HG03139 (cell line): ENCODE measurements at regions not wholly inside any gene's neighbourhood (a gene's known extent, or its start where the extent isn't known, plus 50 kb on each side); places are given as distances from the start of the nearest gene placed in this dataset.

ENCODE experiments used
- ATAC-seq: cut with Tn5 transposase; IDR thresholded peaks from one replicate; pipeline ENCODE4 v1.9.1; 2021; ENCODE audit not compliant: unreplicated experiment

DNA sequence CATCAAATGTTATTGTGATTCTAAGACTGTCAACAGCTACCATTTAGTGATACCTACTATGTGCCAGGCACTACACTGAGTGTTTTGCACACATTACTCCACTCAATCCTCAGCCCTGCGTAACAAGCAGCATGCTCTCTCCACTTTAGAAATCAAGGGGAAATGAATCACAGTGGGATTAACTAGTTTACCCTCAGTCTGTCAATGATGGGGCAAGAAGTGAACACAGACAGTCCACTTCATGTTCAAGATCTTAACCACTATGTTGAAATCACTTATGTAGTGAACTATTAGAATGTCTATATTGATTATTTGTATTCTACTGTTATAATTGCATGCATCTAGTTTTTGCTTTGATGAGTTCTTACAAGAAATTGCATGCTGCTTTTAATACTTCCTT is 165.3 kb downstream of the LTN1 start:
- no peak for ATAC-seq

DNA sequence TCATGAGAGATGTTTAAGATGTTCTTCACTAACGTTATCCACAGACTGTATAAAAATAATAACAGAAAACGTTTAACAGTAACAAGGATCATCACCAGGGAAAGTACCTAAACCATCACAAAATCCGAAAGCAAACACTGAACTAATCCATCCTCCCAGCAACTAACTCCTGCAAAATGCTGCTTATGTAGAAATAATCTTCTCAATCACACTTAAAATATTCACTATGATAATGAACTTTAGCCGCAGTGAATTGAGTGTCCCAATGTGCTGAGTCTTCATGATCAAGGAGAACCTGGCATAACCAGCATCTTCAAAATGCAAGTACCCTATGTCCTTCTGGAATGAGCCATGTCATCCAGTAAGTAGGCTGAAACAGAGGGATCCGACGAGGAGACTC is 166.1 kb downstream of the LTN1 start:
- no peak for ATAC-seq

DNA sequence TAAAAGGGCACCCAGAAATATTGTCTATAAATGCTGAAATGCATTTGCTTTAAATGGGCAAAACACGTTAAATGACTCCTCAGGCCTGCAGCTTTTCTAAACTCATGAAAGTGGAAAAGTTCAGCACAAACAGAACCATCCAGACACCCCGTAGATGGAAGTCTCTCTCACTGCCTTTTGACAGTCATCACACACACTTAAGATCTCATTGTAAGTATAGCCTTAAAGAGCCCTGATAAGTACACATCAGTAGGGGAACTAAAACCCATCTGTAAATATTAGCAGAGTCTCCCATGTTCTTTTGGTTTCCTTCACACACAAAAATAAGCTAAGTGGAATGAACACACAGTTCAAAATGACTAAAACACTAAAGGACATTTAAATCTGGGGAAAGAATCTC is 166.7 kb downstream of the LTN1 start:
- no peak for ATAC-seq

DNA sequence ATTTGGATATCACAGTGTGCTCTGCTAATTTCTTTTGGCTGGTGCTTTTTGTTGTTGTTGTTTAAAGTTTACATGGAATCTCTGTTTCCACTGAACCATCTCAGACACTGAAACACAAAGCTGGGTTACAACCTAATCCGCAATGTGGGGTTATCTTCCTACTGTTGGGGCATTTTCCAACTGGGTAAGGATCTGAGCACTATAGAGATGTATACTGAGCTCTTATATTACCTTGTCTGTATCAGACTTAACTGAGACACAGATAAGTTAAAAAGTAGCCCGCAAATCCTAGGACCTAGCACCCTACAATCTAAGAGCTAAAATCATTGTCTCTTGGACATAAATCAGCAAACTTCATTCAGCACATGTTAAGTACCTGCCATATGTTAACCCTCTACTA is 169.2 kb downstream of the LTN1 start:
- no peak for ATAC-seq

DNA sequence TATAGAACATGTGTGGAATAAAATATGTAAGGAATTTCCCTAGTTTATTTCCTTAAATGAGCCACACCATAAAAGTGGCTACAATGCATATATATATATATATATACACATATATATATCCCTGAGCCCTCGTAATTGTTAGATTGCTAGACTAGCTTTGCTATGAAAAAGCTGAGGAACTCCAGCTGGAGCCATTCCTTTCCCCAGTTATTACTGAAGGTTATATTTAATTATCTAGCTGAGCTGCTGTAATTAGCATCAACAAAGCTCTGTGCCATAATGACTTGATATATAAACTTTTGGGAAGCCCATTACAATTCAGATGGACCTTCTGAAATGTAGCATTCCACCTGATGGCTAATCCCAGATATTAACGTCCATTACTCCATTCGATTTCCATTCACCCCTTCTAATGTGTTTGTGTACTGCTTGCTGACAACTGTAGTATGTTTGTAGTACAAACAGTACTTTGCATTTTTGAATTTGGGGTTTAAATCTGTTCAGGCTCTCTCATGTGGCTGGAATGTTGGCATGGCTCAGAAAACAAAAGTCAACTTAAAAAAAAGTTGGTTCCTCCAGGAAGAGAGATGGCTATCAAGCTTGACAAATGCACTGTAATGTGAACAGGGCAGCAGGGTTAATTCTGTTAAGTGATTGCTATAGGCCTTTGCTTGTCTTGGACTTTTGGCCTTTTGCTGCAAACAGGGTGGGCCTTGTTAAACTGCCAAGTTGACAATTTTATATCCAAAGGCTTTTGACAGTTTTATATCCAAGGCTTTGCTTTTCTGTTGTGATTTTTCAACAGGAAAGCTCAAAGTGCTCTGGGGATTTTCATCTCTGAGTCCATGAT is 170.0 kb downstream of the LTN1 start:
- ATAC-seq = no peak

DNA sequence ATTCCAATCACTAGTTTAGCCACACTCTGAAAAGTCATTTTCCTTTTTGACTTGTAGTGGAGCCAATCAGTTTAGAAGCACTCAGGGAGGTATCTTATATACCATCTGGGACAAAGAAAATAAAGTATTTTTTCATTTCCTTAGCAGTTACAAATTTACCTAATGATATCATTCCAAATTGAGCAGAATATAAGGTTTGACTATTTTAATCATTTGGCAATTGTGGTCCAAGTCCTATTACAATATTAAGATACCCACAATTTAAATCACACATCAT is 170.6 kb downstream of the LTN1 start:
- ATAC-seq = no peak

DNA sequence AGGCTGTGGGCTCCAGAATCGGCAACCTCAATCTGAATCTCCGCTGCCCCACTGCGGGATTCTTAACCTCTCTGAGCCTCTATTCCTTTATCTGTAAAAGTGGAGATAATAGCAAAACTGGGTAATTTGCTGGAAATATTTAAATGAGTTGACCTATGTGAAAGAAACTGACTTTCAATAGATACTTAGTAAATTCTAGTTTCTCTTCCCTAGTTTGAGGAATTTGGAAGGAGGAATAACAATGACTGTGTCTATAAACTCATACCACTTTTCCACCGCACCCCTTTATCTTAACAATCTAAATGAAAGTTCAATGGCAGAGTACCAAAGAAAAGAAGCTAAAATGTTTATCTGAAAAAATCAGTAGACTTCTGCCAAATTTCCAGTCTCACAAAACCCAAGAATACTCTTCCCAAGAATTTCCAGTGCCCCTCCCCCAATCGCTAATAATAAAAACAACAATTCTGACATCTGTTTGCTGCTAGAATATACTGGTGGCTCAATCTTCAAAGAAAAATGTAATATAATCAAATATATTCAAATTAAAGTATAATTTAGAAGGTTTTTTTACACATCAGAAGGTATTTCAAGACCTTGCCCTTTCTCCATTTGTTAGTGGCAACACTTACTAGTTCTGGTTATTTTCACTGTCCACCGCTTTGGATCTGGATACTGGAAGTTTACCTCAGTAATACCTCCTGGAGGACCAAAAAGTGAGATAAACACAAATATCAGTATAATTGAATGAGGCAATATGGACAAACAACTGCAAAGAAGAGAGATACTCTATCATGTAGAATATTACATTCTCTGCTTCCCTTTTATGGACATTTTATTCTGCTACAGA is 171.2 kb downstream of the LTN1 start:
- no peak for ATAC-seq

DNA sequence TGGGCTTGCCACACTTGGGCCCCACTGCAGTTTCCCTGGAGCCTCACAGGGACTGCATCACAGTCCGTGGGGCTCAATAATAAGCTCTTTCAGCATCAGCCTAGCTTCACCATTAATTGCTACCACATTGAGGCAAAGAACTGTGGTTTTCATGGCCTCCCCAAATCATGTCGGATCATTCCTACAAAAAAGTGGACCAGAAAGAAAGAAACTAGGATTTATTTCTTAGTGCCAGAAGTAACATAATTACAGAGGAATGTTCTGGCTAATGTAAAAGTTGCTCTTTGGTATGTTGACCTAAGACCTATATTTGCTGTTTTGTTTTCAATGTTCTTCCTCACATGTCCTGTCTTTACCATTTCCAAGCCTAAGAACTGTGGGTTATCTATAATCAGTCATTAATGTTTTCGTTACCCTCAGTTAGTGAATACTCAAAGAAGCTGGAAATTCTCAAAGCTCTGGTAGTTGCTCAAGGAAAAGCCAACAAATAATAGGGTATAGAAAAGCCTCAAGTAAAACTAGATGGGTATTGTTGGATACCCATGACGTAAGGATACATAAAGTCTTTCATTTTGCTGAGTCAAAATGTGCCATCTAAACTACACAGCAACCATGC is 173.9 kb downstream of the LTN1 start:
- ATAC-seq = no peak

DNA sequence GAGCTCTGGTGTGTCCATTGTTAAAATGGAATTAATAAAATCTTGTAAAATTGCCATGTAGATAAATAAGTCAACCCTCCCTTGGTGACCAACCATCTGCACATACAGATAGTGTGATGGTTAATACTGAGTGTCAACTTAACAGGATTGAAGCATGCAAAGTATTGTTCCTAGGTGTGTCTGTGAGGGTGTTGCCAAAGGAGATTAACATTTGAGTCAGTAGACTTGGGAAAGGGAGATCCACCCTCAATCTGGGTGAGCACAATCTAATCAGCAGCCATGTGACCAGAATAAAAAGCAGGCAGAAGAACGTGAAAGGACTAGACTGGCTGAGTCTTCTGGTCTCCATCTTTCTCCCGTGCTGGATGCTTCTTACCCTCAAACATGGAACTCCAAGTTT is 174.8 kb downstream of the LTN1 start:
- ATAC-seq = no peak

DNA sequence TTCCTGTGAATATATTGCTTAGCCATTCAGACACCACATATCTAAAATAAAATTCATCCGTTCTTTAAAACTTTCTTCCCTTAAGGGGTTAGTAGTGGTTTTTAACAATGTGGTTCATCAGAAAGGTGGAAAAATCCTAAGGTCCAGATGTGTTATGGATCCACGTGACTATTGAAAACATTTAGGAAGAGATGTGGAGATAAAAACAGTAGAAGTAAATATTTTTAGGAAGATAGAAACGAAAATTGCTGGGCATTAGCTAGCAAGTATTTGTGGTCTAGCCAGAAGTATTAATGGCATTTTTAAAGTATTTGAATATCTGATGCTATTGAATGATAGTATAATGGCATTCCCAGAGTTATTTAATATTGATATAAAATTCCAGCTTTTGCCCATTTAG is 180.8 kb downstream of the LTN1 start:
- ATAC-seq = no peak

DNA sequence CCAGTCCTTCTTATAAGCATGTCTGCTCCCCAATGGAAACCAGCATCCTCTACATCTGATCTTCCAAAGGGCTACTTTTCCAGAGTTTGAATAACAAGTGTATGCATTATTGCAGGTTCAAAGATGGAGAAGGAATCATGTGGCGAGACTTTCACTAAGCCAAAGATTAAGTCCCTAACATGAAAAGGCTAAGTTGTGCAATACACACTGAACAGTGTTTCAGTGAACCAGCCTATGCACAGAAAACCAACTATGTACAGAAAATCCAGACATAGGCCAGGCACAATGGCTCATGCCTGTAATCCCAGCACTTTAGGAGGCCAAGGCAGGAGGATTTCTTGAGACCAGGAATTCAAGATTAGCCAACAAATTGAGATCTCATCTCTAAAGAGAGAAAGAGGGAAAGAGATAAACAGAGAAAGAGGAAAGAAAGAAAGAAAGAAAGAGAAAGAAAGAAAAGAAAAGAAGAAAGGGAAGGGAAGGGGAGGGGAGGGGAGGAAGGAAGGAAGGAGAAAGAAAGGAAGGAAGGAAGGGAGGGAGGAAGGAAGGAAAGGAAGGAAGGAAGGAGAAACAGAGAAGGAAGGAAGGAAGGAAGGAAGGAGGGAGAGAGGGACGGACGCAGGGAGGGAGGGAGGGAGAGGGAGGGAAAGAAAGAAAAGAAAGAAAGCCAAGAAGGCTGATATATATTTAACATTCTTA is 181.7 kb downstream of the LTN1 start:
- ATAC-seq = no peak

DNA sequence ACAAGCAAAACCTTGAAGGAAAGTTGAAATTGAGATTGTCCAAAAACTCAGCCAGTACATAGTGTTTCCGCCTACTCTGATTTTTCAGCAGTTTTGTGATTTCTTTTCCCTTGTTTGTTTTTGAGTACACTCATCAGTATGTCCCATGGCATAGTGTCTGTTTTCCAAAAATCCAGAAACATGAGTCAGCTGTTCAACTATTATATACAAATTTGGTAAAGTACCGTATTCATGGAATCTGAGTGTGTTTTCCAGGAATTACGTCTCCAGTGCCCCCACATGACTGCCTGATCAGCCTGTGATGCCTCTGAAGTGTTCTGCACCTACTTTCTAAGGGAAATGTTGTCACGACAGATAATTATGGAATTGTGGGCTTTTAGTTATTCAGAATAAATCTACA is 186.8 kb downstream of the LTN1 start:
- ATAC-seq = no peak

DNA sequence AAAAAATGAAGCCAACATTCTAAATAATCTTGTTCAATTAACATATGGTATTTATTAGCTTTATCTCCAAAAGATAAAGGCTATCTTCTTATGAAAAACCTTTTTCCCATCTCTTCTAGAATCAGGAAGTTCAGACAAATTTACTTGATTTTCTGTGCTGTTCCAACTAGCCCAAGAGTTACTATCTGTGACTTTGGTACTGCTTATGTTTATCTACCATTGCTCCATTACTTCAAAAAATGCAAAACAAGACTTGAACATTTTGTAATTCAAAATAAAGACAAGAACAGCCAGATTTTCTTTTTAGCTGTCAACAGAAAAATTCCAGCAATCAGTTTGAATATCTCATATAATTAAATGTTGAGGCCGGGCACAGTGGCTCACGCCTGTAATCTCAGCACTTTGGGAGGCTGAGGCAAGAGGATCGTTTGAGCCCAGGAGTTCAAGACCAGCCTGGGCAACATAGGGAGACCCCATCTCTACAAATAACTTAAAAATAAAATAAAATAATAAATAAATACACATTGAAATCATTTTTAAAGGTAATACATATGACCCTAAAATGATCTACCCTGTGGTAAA is 188.5 kb downstream of the LTN1 start:
- ATAC-seq = no peak

DNA sequence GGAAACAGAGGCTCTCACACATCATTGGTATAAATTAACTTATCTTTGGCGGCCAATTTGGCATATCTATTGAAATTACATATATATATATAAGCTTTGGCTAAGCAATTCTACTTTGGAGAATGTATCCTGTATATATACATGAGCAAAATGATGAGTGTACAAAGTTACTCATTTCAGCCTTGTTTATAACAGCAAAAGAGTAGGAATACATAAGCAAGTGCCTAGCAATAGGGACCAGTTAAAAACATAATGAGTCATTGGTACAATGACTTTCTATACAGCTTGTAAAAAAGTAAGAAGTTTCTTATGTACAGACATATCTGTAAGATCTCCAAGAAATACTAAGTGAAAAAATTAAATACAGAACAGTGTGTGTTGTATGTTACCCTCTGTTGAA is 190.8 kb downstream of the LTN1 start:
- ATAC-seq = no peak

DNA sequence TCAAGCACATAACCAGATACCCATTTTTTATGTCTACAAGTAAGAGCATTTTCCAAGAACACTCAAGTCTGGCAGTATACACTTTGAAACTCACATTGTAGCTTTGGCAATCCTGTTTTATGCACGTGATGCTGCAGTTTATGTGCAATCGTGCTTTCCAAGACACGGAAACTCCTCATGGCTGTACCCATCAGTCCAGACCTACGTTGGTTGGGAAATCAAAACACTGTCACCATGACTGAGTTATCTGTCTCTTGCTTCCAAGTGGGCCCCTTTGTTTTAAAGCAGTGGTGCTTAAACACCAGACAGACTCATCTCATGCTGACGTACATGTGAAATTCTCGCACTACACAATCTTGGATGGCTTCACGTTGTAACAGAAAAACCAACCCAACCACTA is 192.8 kb downstream of the LTN1 start:
- no peak for ATAC-seq

DNA sequence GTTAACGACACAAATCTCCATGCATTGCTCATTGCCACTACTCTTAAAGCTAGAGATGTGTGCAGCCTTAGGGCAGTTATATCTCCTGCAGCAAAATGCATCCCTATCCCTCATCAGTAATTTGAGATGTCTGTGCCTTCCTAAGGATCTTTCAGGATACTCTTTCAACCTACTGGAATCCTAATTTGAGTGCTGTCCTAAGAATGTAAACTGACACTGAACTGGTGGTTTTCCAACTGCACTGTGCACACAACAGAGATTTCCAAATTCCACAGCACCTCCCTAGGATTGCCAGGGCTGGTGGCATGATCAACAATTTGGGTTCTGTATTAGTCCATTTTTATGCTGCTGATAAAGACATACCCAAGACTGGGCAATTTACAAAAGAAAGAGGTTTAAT is 193.9 kb downstream of the LTN1 start:
- ATAC-seq = no peak

DNA sequence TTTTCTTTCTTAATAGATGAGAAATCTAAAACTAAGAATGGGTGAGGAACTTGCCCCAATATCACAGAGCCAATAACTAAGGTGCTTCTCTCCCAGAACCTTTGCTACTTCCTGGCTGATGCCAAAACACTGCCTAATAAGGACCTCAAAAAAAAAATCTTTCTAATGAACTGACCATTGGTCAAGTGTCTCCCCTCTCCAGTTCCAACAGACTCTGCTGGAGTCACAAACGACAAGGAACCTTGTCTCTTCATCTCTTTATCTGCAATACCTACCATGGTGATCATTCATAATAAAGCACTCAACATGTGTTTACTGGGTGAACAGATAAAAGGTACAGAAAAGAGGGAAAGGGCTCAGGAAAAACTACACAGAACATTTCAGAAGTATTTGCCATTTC is 197.4 kb downstream of the LTN1 start:
- ATAC-seq = no peak

DNA sequence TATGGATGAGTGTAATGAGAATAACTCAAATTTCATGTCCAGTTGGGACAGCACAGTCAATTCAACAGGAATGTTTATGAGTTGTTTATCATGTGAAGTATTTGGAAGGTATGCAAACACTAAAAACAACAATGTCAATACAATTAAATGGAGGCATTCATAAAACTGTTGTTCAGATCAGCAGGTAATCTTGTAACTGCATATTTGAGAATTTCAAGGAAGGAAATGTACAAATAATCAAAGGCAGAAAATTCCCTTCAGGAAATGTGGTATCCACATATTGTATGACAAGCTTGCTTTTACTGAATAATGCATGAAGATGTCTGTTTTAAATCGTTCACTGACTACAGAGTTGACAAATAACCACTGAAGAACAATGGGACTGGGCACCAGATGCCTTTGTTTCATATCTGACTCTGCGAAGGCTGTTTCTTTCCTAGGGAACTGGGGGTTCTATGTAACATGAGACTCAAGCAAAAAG is 198.3 kb downstream of the LTN1 start:
- no peak for ATAC-seq

DNA sequence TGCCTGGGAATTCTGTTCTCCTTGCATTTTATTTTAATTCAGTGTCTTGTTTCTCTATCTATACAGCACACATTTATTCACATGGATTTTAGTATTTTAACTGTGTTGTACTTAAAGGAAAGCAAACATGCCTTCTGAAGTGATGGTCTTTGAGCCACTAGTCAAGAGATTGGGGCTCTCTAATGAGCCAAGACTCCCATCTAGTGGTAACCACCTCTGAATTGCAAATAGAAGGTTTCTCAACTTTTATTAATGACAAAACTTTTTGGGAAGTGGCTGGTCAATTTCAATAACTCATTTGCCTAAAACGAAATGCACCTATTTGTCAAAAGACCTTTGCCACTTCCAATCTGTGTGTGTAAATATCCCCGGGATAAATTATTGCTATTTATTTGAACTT is 199.6 kb downstream of the LTN1 start:
- no peak for ATAC-seq

DNA sequence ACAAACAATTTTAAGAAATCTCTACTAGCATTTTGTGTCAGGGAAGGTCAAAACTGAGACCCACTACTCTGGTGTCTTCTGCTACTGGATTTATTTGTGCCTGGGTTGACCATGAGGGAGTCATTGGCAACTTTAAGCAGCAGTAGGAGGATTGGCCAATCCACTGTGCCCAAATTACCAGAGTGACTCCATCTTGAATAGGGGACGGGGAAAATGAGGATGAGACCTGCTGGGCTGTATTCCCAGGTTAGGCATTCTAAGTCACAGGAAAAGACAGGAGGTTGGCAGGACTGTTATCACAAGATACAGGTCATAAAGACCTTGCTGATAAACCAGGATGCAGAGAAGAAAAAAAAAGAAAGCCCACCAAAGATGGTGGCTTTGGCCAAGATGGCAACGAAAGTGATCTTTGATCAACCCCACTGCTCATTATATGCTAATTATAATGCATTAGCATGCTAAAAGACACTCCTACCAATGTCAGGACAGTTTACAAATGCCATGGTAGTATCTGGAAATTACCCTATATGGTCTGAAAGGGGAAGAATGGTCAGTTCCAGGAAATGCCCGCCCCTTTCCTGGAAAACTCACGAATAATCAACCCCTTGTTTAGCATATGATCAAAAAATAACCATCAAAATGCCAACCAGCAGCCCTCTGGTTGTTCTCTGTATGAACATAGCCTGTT is 200.9 kb downstream of the LTN1 start:
- ATAC-seq = no peak
